NCI-H226 (cell line): ENCODE measurements at regions not wholly inside any gene's neighbourhood (a gene's known extent, or its start where the extent isn't known, plus 50 kb on each side); places are given as distances from the start of the nearest gene placed in this dataset.

Experiments used
- DNase-seq: peaks from one replicate; pipeline ENCODE4 v3.0.0-alpha.2; 2015

GRCh38 chr4:35247047-35247446 is 997.3 kb downstream of the ARAP2 start:
- peak; percentile 32 for DNase-seq

GRCh38 chr4:35250331-35250730 is 994.0 kb downstream of the ARAP2 start:
- no peak for DNase-seq

- peak; percentile 50 for DNase-seq
Measured at GRCh38 chr4:35250761-35251160, 993.6 kb downstream of the ARAP2 start.

- no peak for DNase-seq
Measured at GRCh38 chr4:35252071-35252470, 992.2 kb downstream of the ARAP2 start.

GRCh38 chr4:35252866-35253265 is 991.4 kb downstream of the ARAP2 start:
- DNase-seq: peak; percentile 77

GRCh38 chr4:35253331-35253730 is 991.0 kb downstream of the ARAP2 start:
- DNase-seq: no peak

- DNase-seq: no peak
Measured at GRCh38 chr4:35286434-35286833, 957.9 kb downstream of the ARAP2 start.

GRCh38 chr4:35300996-35301774 is 943.1 kb downstream of the ARAP2 start:
- no peak for DNase-seq

GRCh38 chr4:35315419-35315818 is 928.9 kb downstream of the ARAP2 start:
- DNase-seq: no peak

GRCh38 chr4:35325908-35326453 is 918.3 kb downstream of the ARAP2 start:
- DNase-seq: no peak

- DNase-seq: no peak
Measured at GRCh38 chr4:35342833-35343232, 901.5 kb downstream of the ARAP2 start.

GRCh38 chr4:35347276-35347675 is 897.0 kb downstream of the ARAP2 start:
- DNase-seq: no peak

GRCh38 chr4:35358001-35358584 is 886.2 kb downstream of the ARAP2 start:
- DNase-seq: no peak

GRCh38 chr4:35364321-35364870 is 879.9 kb downstream of the ARAP2 start:
- no peak for DNase-seq

GRCh38 chr4:35365186-35365585 is 879.1 kb downstream of the ARAP2 start:
- no peak for DNase-seq

GRCh38 chr4:35399912-35400311 is 844.4 kb downstream of the ARAP2 start:
- DNase-seq: no peak

GRCh38 chr4:35423104-35423503 is 821.2 kb downstream of the ARAP2 start:
- DNase-seq: no peak

GRCh38 chr4:35447474-35447873 is 796.8 kb downstream of the ARAP2 start:
- no peak for DNase-seq

- no peak for DNase-seq
Measured at GRCh38 chr4:35459045-35459444, 785.3 kb downstream of the ARAP2 start.

- DNase-seq: no peak
Measured at GRCh38 chr4:35461931-35462659, 782.2 kb downstream of the ARAP2 start.

- no peak for DNase-seq
Measured at GRCh38 chr4:35463251-35463952, 780.9 kb downstream of the ARAP2 start.

GRCh38 chr4:35464964-35465528 is 779.3 kb downstream of the ARAP2 start:
- peak; percentile 19 for DNase-seq
